HG02588 (cell line): ENCODE measurements at regions not wholly inside any gene's neighbourhood (a gene's known extent, or its start where the extent isn't known, plus 50 kb on each side); places are given as distances from the start of the nearest gene placed in this dataset.

ENCODE experiments used
- ATAC-seq: cut with Tn5 transposase; IDR thresholded peaks from one replicate; pipeline ENCODE4 v1.9.1; 2021; ENCODE audit warnings: mild to moderate bottlenecking, moderate library complexity; ENCODE audit not compliant: unreplicated experiment

GRCh38 chr4:59068722-59069418, 1958.7 kb upstream of the IGFBP7 start:
- ATAC-seq, result no peak

- no peak for ATAC-seq
Measured at GRCh38 chr4:59086410-59086809, 1976.2 kb upstream of the IGFBP7 start.

DNA sequence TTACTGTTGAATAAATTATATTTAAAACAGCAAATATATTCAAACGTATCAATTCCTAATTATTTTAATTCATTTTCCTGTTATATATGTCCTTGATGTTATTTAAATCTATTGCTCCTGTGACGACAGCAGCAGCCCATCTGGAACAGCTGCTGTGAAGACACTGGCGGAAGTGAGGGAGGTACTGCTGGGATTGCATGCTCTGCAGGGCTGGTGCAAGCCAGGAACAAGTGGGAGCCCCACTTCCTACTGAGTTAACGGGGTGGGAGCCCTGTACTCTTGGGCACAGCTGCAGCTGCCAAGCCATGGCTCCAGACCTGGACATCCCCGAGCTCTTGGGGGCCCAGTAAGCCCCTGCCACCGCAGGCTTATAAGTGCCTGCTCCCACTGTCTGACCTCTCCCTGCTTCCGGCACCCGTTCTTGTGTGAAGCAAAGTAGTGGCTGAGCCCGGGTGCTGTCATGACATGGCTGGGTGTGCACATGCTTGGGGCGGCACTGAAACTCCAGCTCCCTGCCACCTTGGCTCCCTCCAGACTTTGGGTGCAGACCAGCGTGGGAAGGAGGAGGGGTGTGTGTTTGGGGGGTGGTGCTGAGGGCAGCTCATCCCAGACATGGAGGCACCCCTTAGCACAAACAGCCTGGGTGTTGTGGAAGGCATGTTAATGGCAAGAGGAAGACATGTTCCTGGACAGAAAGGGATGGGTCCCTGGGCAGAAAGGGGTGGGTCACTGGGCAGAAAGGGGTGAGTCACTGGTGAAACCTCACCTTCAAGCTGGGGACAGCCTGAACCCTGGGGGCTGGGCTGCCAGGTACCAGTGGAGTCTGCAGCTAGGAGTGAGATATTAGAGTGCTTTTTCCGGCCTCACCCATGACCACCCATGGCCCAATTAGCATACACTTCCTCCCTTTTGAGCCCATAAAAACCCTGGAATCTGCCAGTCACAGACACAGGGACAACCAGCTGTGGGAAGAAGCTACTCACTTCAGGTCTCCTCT, 1981.3 kb upstream of the IGFBP7 start:
- ATAC-seq, result no peak

DNA sequence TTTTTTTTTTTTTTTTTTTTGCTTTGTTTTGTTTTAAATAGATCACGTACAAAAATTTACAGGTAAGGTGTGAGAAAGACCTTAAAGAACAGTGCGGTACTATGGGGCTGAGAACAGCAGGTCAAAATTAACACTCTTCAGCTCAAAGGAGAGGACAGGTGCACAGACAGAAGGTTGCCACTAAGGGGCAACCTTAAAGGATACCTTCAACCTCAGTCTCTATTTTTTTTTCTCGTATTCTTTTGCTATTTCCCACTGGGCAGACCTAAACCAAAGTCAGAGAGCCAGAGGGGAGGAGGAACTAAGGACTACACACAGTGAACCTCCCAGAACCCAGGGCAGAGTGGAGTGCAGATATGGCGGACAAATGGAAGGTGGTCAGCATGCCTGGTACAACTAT, 1984.3 kb upstream of the IGFBP7 start:
- no peak for ATAC-seq

GRCh38 chr4:59102311-59102710, 1992.1 kb upstream of the IGFBP7 start:
- no peak for ATAC-seq

- ATAC-seq, result no peak
Measured at GRCh38 chr4:59120287-59120814, 2010.2 kb upstream of the IGFBP7 start.

DNA sequence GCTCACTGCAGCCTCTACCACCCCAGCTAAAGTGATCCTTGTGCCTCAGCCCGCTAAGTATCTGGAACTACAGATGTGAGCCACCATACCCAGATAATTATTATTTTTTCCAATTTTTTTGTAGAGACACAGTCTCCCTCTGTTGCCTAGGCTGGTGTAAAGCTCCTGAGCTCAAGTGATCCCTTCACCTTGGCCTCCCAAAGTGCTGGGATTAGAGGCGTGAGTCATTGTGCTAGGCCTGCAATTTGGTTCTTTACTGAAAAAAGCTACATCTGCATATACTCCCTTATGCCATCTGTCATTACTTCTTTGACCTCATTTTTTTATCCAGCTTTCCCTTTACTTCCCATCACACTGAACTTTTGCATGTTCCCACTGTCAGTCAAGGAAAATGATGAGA, 2012.4 kb upstream of the IGFBP7 start:
- no peak for ATAC-seq

- ATAC-seq, result no peak
Measured at GRCh38 chr4:59126159-59126558, 2016.0 kb upstream of the IGFBP7 start.

DNA sequence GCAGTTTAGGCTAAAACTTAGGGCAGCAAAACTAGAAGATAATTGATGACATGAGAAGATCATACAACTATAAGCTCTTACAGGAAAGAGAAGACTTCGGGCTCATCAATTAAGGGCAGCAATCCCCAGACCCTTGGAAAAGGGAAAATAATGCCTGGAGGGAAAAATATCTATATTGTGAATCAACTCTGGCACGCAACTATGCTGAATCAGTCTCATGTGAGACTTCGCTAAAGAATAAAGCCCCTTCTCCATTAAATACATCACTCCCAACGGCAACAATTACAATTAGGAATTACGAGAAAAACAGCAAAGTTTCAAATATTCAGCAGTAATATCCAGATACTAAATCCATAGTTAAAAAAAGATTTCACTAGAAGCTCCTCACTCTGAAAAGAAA, 2016.8 kb upstream of the IGFBP7 start:
- ATAC-seq, result no peak

- ATAC-seq, result no peak
Measured at GRCh38 chr4:59127743-59128142, 2017.6 kb upstream of the IGFBP7 start.

DNA sequence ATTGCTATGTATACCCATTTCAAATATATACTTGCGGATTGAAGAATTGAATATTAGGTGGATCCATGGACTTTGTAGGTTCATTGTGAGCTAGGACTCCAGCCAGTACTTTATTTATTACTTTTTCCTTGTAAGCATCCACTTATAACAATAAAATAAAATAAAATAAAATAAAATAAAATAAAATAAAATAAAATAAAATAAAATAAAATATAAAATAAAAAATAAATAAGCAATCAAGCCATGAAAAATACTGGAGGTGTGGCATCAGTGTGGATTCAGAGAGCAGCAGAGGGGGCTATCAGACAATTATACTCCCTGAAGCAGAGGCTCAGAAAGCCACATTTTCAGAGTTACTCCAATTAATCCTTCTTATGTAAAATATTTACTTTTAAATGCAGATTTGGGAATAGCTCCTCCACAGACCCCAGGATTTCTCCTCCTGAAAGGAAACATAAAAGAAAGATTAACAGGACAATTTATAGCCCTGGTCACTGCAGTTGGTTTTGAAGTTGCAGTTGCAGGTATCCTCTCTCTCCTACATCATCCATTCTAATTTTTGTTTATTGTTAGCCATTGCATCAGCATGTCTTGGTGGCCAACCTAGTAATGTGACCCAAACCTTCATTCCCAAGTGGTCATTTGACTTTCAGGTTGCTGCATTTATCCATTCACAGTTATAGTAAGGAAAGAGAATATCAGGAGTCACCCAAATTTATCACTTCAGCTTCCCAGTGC, 2025.2 kb upstream of the IGFBP7 start:
- no peak for ATAC-seq

GRCh38 chr4:59161249-59161648, 2038.9 kb upstream of the ADGRL3 start:
- no peak for ATAC-seq

GRCh38 chr4:59175617-59176016, 2024.5 kb upstream of the ADGRL3 start:
- ATAC-seq, result no peak

GRCh38 chr4:59179372-59179771, 2020.8 kb upstream of the ADGRL3 start:
- ATAC-seq, result no peak

DNA sequence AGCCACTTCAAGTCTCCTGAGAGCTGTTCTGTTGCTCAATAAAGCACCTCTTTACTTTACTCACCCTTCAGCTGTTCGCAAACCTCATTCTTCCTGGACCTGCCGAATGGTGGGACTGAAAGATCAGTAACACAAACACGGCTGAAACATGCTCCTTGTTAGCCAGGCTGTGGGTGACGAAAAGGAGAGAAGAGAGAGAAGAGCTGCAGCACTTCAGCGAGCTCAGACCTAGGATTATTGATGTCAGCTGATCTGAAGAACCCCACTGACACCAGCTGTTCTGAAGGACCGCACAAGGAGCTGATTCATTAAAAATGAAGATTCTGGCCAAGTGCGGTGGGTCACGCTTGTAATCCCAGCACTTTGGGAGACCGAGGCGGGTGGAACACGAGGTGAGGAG, 2020.0 kb upstream of the ADGRL3 start:
- no peak for ATAC-seq

DNA sequence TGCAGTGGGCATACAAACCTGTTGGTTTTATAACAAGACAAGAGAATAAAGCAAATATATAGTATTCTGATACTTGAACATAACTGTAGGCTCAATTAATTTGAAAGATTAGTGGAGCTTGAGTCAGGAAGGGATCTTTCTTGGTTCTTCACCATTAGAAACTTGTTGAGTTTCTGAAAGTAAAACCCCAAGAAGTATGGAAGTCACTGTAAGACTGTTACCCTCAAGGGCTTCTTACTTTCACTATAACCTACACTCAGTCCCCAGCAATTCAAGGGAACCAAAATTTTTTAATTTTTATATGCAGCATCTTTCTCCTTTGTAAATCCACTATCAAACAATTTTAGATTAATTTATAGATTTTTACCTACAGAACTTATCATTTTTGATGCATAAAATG, 2019.2 kb upstream of the ADGRL3 start:
- no peak for ATAC-seq

DNA sequence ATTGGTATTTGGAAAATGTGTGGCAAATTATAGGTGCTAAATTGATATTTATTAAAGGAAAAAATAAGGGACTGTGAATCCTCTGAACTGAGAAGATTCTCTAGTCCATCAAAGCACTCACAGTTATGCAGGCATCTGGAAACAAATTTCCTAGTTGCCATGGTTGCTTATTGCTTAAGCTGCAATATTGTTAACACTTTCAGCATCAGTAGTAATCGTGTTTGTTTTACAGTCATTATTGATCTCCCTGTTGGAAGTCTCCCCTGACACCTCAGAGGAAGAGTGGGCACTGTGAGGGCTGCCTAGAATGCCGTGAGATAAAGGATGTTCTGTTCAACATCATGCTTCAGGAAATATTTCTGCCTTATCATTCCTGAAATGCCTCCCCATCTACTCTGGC, 2004.3 kb upstream of the ADGRL3 start:
- ATAC-seq, result no peak

DNA sequence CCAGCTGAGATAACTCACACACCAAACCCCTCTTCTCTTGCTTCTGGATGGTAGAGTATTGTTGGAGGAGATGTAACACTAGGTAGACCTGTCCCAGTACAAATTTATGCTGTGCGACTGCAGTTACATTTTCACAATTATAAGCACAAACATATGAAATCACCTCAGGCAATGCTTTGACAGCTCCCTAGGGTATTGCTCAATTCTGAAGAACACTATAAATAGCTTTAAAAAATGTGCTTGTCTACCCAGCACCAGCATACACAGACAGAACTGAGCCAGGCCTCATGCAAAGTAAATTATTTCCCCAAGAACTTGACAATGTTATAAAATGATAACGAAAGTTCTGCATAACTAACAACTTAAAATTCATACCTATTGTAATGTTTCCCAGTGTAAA, 1999.1 kb upstream of the ADGRL3 start:
- ATAC-seq, result no peak

DNA sequence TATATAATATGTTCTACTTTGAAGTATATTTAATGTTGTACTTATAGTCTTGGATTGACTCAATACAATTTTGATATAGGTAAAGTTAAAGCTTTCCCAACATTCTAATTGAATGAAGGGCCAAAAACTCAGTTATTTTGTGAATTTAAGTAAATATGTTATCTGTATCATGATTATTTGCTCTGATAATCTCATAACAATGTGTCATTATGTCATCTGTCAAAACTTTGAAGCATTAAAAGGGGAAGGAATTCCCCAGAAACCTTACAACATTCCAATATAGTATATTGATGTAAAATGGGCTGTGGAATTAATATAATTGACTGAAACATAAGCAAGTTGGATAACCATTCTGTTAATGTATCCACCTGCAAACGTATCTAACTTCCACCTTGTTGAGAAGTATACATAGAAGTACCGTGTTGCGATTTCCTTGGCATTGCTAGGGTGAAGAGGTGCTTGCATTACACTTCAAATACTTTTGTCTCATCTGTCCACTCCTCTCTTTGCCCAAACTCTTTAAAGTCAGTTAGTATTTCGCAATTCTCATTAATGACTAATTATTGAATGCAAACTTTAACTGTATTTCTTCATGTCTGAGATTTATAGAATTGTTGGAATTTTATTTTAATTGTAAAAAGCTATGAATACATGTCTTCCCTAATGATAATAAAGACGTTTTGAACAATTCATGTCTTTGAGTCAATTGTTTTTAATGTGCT, 1982.1 kb upstream of the ADGRL3 start:
- ATAC-seq, result no peak

DNA sequence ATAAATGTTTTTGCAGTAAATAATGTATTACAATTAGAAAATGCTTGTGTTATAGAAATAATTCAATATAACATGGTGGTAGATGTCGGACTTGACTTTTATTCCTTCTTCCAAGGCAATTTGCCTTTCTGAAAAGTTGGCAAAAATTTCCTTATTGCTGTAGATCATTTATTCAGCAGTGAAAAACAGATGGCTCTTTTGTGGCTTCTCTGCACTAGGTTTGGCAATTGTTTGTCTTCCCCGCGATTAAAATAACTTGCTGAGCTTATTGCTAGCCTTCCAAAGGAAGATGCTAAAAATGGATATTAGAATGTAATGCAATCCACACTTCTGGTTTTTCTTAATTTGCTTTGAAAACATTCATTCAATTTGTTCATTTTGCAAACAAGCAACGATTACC, 1977.9 kb upstream of the ADGRL3 start:
- no peak for ATAC-seq
